GM19328 (cell line): ENCODE measurements at regions not wholly inside any gene's neighbourhood (a gene's known extent, or its start where the extent isn't known, plus 50 kb on each side); places are given as distances from the start of the nearest gene placed in this dataset.
A peak's percentile ranks its signal among the peaks of the same experiment; 100 is the strongest.

Experiments
- ATAC-seq: cut with Tn5 transposase; IDR thresholded peaks from one replicate; pipeline ENCODE4 v1.9.1; 2021; ENCODE audit warnings: mild to moderate bottlenecking, moderate library complexity; ENCODE audit not compliant: unreplicated experiment

- ATAC-seq, result no peak
These were observed 221.2 kb upstream of the CLINT1 start for GRCh38 chr5:158080112-158080511.

GRCh38 chr5:158079097-158079496 is 220.2 kb upstream of the CLINT1 start:
- ATAC-seq, result no peak

GRCh38 chr5:158074992-158075769 is 216.2 kb upstream of the CLINT1 start:
- ATAC-seq, result peak; percentile 57

- no peak for ATAC-seq
These were observed 215.6 kb upstream of the CLINT1 start for GRCh38 chr5:158074597-158074991.

- ATAC-seq, result no peak
These were observed 211.9 kb upstream of the CLINT1 start for GRCh38 chr5:158070859-158071258.

- ATAC-seq, result no peak
These were observed 210.9 kb upstream of the CLINT1 start for GRCh38 chr5:158069838-158070237.

GRCh38 chr5:158068964-158069363 is 210.0 kb upstream of the CLINT1 start:
- ATAC-seq, result no peak

GRCh38 chr5:158066076-158066475 is 207.1 kb upstream of the CLINT1 start:
- no peak for ATAC-seq

GRCh38 chr5:158064334-158065123 is 205.6 kb upstream of the CLINT1 start:
- no peak for ATAC-seq

GRCh38 chr5:158063052-158063451 is 204.1 kb upstream of the CLINT1 start:
- ATAC-seq, result no peak

- no peak for ATAC-seq
These were observed 202.5 kb upstream of the CLINT1 start for GRCh38 chr5:158061451-158061850.

GRCh38 chr5:158060212-158060611 is 201.3 kb upstream of the CLINT1 start:
- ATAC-seq, result no peak

GRCh38 chr5:158058208-158059120 is 199.5 kb upstream of the CLINT1 start:
- no peak for ATAC-seq

GRCh38 chr5:158056130-158056825 is 197.3 kb upstream of the CLINT1 start:
- ATAC-seq, result no peak

- ATAC-seq, result no peak
These were observed 196.2 kb upstream of the CLINT1 start for GRCh38 chr5:158055111-158055501.

GRCh38 chr5:158054223-158055110 is 195.5 kb upstream of the CLINT1 start:
- ATAC-seq, result no peak

- no peak for ATAC-seq
These were observed 192.1 kb upstream of the CLINT1 start for GRCh38 chr5:158051036-158051435.

GRCh38 chr5:158050421-158050820 is 191.5 kb upstream of the CLINT1 start:
- no peak for ATAC-seq

- no peak for ATAC-seq
These were observed 190.5 kb upstream of the CLINT1 start for GRCh38 chr5:158049459-158049858.

- ATAC-seq, result no peak
These were observed 186.8 kb upstream of the CLINT1 start for GRCh38 chr5:158045696-158046095.
